Liver (tissue), 3 donors: ENCODE measurements at regions not wholly inside any gene's neighbourhood (a gene's known extent, or its start where the extent isn't known, plus 50 kb on each side); places are given as distances from the start of the nearest gene placed in this dataset.

ENCODE experiments used
- CTCF ChIP-seq: fragments of 150-350 bp; IDR thresholded peaks from 2 replicates; pipeline ENCODE4 v1.5.1; 2017; ENCODE audit warnings: improper control_type of control experiment, low read depth, low read length; ENCODE audit not compliant: missing input control
- HNF4G ChIP-seq: IDR thresholded peaks from 2 replicates; pipeline ENCODE4 v1.6.1; 2016; ENCODE audit warnings: antibody characterized with exemption
- RAD21 ChIP-seq, 2 donors: IDR thresholded peaks; 2 replicates each; pipeline ENCODE4 v1.6.1; 2016; ENCODE audit warnings: antibody characterized with exemption in 2 of 2, mild to moderate bottlenecking in 2 of 2
- REST ChIP-seq: IDR thresholded peaks from 2 replicates; pipeline ENCODE4 v1.6.1; 2016; ENCODE audit warnings: antibody characterized with exemption, mild to moderate bottlenecking
- YY1 ChIP-seq: IDR thresholded peaks from 2 replicates; pipeline ENCODE4 v1.6.1; 2016; ENCODE audit warnings: antibody characterized with exemption, mild to moderate bottlenecking
- ZBTB33 ChIP-seq: IDR thresholded peaks from 2 replicates; pipeline ENCODE4 v1.6.1; 2016; ENCODE audit warnings: antibody characterized with exemption
- TF ChIP-seq, protein P1 (sequence below): IDR thresholded peaks from 2 replicates; pipeline ENCODE4 v1.6.1; 2016; ENCODE audit warnings: antibody characterized with exemption
- donor health status: healthy.
- donor health status: healthy.

- no peak for TF ChIP-seq RAD21 (IDR thresholded peaks at IDR 0.05)
- TF ChIP-seq CTCF: no peak
- TF ChIP-seq, protein P1, sequence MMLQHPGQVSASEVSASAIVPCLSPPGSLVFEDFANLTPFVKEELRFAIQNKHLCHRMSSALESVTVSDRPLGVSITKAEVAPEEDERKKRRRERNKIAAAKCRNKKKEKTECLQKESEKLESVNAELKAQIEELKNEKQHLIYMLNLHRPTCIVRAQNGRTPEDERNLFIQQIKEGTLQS: no peak
- no peak for TF ChIP-seq ZBTB33
- TF ChIP-seq YY1: no peak
- TF ChIP-seq HNF4G: no peak
- no peak for TF ChIP-seq REST
Observed at GRCh38 chr13:109645831-109646230, 140.6 kb downstream of the IRS2 start.
